Psoas muscle (tissue), 7 donors: ENCODE measurements at regions not wholly inside any gene's neighbourhood (a gene's known extent, or its start where the extent isn't known, plus 50 kb on each side); places are given as distances from the start of the nearest gene placed in this dataset.
"Not testable (repeated sequence)": the region's sequence is repeated elsewhere in the genome, so short reads cannot be mapped to it uniquely, and the experiment has no call there.

Experiments
- ATAC-seq, 4 donors: fragments of 200-7000 bp; cut with Tn5 transposase; one replicate each; pipeline ENCODE4 v1.9.1; 2020; ENCODE audit warnings: moderate library complexity in 3 of 4, mild to moderate bottlenecking in 2 of 4
- DNase-seq, 2 donors: peaks; one replicate each; pipeline ENCODE4 v3.0.0-alpha.2; 2020
- H3K27ac ChIP-seq: fragments of 200-600 bp; one replicate; pipeline ENCODE4 v1.8.0; 2022
- H3K27me3 ChIP-seq, 3 donors: fragments of 200-600 bp in 1 of 3; one replicate each; pipeline versions ENCODE4 v1.6.1 to v1.8.0; 2013 to 2022; ENCODE audit warnings: low read length in 2 of 3, mild to moderate bottlenecking in 2 of 3, moderate library complexity in 1 of 3; ENCODE audit not compliant: insufficient read depth in 3 of 3
- H3K36me3 ChIP-seq, 2 donors: fragments of 200-600 bp in 1 of 2; one replicate each; pipeline versions ENCODE4 v1.6.1 to v1.8.0; 2013 to 2022; ENCODE audit warnings: low read depth in 1 of 2, mild to moderate bottlenecking in 1 of 2, moderate library complexity in 1 of 2; ENCODE audit not compliant: insufficient read depth in 1 of 2
- H3K4me1 ChIP-seq: fragments of 200-600 bp; one replicate; pipeline ENCODE4 v1.8.0; 2022
- H3K4me3 ChIP-seq: fragments of 200-600 bp; one replicate; pipeline ENCODE4 v1.8.0; 2022; ENCODE audit warnings: mild to moderate bottlenecking
- H3K9me3 ChIP-seq: fragments of 200-600 bp; one replicate; pipeline ENCODE4 v1.8.0; 2022
- WGBS, 3 donors: extraction: QIAGEN DNeasy Blood & Tissue Kit; methylation state at CpG; one replicate each; pipeline versions ENCODE4 v1.1.6 to v1.1.7; 2013; 5-methylcytosine and 5-hydroxymethylcytosine counted together
- intact Hi-C, 2 donors: fragments of 100-400 bp; cut with DNase I; formaldehyde crosslinking; loops; one replicate each; pipeline versions ENCODE4 v1.11.0 to v1.14.2; 2022
- TF ChIP-seq, protein P1 (sequence below): fragments of 200-600 bp; IDR thresholded peaks from one replicate; pipeline ENCODE4 v1.8.0; 2022; ENCODE audit warnings: antibody characterized with exemption
- donor health status: healthy with polysubstance abuse.
- donor health status: DM: no; HTN: no; CAD: no; lungs with moderate emphysema.
- donor health status: Bipolar disorder and iron deficiency.
- donor health status: healthy.
- donor health status: DM: yes; HTN: yes; CAD: no.
- donor health status: DM: no; HTN: no; CAD: no.
- donor health status: DM: yes; HTN: yes; CAD: no.

DNA sequence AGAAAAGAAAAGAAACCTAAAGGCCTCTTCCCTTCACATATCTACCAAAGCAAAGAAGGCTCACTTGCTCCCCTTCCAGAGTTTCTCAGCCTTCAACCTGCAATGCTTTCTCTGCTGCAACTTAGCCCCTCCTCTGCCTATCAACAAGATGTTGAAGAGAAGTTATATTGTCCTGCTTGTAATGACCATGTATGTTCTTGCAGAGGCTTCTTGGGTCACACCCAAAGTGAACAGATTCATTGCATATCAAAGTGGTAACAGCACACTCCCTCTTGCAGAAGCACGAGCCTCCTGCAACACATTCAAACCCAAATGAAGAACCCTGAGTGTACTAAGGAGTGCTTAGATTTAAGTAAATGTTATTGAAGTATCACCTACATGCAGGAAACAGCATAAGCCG, 494.3 kb downstream of the NTRK2 start:
- H3K27ac ChIP-seq, result no peak overlapping the region
- no peaks in the 10 kb centered on the region for H3K27me3 ChIP-seq
- 62 to 79% (median 78%) methylated on average over 2 of the region's 2 CpGs for WGBS, 3 donors
- no peaks in the 10 kb centered on the region for H3K9me3 ChIP-seq
- TF ChIP-seq, protein P1, sequence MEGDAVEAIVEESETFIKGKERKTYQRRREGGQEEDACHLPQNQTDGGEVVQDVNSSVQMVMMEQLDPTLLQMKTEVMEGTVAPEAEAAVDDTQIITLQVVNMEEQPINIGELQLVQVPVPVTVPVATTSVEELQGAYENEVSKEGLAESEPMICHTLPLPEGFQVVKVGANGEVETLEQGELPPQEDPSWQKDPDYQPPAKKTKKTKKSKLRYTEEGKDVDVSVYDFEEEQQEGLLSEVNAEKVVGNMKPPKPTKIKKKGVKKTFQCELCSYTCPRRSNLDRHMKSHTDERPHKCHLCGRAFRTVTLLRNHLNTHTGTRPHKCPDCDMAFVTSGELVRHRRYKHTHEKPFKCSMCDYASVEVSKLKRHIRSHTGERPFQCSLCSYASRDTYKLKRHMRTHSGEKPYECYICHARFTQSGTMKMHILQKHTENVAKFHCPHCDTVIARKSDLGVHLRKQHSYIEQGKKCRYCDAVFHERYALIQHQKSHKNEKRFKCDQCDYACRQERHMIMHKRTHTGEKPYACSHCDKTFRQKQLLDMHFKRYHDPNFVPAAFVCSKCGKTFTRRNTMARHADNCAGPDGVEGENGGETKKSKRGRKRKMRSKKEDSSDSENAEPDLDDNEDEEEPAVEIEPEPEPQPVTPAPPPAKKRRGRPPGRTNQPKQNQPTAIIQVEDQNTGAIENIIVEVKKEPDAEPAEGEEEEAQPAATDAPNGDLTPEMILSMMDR, result no peak
- no peak overlapping the region for H3K4me3 ChIP-seq
- no peaks in the 10 kb centered on the region for H3K4me1 ChIP-seq
- intact Hi-C loops, result no loop called here
- ATAC-seq (no peak), DNase-seq (no peak)
- H3K36me3 ChIP-seq, result no peaks in the 10 kb centered on the region

DNA sequence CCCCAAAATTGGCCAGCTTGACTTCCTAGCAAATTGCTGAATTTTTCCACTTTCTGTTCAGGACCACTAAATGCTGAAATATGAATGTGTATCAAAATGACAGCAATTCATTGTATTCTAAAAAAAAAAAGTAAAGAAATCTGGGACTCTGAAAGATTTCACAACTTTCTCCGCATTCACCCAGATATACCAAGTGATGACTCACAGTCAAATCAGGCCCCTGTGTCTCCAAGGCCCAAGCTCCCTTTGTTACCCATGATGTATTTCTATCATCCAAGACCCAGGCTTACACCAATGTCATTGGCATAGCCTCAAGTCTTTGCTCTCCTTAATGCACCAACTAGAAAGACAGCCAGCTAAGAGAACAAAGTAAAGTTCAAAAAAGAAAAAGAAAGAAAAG, 493.9 kb downstream of the NTRK2 start:
- DNase-seq (no peak), ATAC-seq (no peak)
- 40 to 85% (median 69%) methylated on average over 1 of the region's 1 CpG for WGBS, 3 donors

DNA sequence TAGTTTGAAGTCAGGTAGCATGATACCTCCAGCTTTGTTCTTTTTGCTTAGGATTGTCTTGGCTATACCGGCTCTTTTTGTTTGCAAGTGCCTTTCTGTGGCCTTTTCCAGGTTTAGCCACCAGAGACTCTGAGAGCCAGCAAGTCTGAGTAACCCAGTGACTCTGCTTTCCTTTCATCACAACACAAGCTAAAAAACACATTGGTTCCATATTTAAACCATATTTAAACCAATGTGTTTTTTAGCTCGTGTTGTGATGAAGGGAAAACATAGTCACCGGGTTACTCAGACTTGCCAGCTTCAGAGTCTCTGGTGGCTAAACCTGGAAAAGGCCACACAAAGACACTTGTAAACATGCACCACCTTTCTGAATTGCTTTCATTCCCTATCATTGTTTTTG, 493.3 kb downstream of the NTRK2 start:
- ATAC-seq, result no peak

More for the DNA sequence above, 493.9 kb downstream of the NTRK2 start:
- Histone ChIP-seq H3K4me3 (no peak overlapping the region), H3K36me3 (no peaks in the 10 kb centered on the region), H3K9me3 (no peaks in the 10 kb centered on the region), H3K27me3 (no peaks in the 10 kb centered on the region), H3K27ac (no peak overlapping the region), H3K4me1 (no peaks in the 10 kb centered on the region)
- TF ChIP-seq, protein P1, result no peak
- intact Hi-C loops, result no loop called here

DNA sequence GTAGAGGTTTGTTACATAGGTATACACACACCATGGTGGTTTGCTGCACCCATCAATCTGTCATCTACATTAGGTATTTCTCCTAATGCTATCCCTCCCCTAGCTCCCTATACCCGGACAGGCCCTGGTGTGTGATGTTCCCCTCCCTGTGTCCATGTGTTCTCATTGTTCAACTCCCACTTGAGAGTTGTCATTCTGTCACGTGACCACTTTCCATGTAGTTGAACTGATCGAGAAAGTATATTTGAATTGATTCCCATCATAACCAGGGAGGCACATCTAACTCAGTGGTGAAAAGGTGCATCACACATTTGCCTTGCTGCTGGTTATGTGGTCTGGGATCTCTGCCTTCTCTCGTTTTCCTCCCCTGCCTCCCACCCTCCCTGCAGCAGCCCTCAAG, 491.4 kb downstream of the NTRK2 start:
- H3K36me3 ChIP-seq, H3K27ac ChIP-seq, H3K27me3 ChIP-seq, ATAC-seq, H3K4me1 ChIP-seq, H3K9me3 ChIP-seq, H3K4me3 ChIP-seq, intact Hi-C loops, DNase-seq: not testable (repeated sequence)
- 82 to 85% (median 82%) methylated on average over 3 to 4 of the region's 4 CpGs for WGBS, 3 donors

More for the DNA sequence above, 493.3 kb downstream of the NTRK2 start:
- TF ChIP-seq, protein P1, result no peak
- no peaks in the 10 kb centered on the region for H3K9me3 ChIP-seq
- H3K36me3 ChIP-seq, result no peaks in the 10 kb centered on the region
- 28 to 92% (median 56%) methylated on average over 3 of the region's 3 CpGs for WGBS, 3 donors
- no peak for DNase-seq
- H3K27ac ChIP-seq, result no peak overlapping the region
- H3K4me3 ChIP-seq, result no peak overlapping the region
- intact Hi-C loops, result no loop called here
- H3K4me1 ChIP-seq, result no peaks in the 10 kb centered on the region
- no peaks in the 10 kb centered on the region for H3K27me3 ChIP-seq

DNA sequence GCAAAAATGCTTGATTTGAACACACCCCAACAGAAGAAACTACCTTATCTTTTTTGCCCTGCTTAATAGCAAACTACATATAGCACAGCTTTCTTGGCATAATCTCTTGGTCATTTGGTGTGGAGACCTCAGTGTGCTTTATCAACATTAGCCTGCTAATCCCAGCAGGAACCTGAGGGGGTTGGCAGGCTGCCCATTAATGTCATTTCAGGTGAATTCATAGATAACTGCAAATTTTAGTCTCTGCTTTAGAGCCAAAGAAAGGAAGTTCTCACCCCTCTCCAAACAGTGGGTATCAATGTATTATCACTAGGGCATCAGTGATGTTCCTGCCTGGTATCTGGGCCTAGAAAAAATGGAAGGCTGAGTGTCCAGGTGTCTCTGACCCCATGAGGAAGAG, 489.0 kb downstream of the NTRK2 start:
- Histone ChIP-seq H3K4me3 (no peak overlapping the region), H3K9me3 (no peaks in the 10 kb centered on the region), H3K36me3 (no peaks in the 10 kb centered on the region), H3K27ac (no peak overlapping the region), H3K4me1 (no peaks in the 10 kb centered on the region), H3K27me3 (no peaks in the 10 kb centered on the region)
- TF ChIP-seq, protein P1, result no peak
- ATAC-seq, result no peak
- intact Hi-C loops, result no loop called here
- no peak for DNase-seq
